PFSK-1 (cell line): ENCODE measurements at regions not wholly inside any gene's neighbourhood (a gene's known extent, or its start where the extent isn't known, plus 50 kb on each side); places are given as distances from the start of the nearest gene placed in this dataset.

ENCODE experiments used
- POLR2AphosphoS5 ChIP-seq: IDR thresholded peaks from 2 replicates; pipeline ENCODE4 v1.6.1; 2012; ENCODE audit warnings: low read depth, mild to moderate bottlenecking, control low read depth, low read length, moderate library complexity
- SIN3A ChIP-seq: IDR thresholded peaks from 2 replicates; pipeline ENCODE4 v1.6.1; 2012; ENCODE audit warnings: mild to moderate bottlenecking, low read length, moderate library complexity, borderline replicate concordance; ENCODE audit not compliant: insufficient read depth
- TAF1 ChIP-seq: IDR thresholded peaks from 2 replicates; pipeline ENCODE4 v1.6.1; 2012; ENCODE audit warnings: low read length, control low read depth, borderline replicate concordance; ENCODE audit not compliant: insufficient read depth
- TF ChIP-seq, protein P1 (sequence below), 2 experiments: IDR thresholded peaks; 2 replicates each; pipeline versions ENCODE4 v1.6.1 to v1.8.0; 2011 to 2012; ENCODE audit warnings: low read depth in 2 of 2, low read length in 2 of 2, control low read depth in 1 of 2, inconsistent platforms in 1 of 2, mild to moderate bottlenecking in 1 of 2, moderate library complexity in 1 of 2; ENCODE audit not compliant: insufficient read depth in 1 of 2

DNA sequence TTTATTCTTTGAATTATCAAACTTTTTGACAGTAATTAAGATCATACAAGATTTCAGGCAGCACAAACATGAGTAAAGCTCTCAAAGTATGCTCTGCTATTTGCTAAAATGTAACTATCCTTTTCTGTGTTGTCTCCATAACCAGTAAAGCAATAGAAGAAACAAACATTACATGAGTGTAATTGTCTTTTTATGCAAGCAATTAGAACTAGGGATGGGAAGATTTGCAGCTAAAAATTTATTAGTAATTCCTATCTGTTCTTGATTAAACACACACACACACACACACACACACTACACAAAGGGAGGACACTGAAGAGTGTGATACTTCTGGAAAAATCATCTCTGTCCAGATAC is 512.9 kb downstream of the FAT4 start:
- TF ChIP-seq TAF1 (no peak), SIN3A (no peak), POLR2AphosphoS5 (no peak)
- TF ChIP-seq, protein P1, sequence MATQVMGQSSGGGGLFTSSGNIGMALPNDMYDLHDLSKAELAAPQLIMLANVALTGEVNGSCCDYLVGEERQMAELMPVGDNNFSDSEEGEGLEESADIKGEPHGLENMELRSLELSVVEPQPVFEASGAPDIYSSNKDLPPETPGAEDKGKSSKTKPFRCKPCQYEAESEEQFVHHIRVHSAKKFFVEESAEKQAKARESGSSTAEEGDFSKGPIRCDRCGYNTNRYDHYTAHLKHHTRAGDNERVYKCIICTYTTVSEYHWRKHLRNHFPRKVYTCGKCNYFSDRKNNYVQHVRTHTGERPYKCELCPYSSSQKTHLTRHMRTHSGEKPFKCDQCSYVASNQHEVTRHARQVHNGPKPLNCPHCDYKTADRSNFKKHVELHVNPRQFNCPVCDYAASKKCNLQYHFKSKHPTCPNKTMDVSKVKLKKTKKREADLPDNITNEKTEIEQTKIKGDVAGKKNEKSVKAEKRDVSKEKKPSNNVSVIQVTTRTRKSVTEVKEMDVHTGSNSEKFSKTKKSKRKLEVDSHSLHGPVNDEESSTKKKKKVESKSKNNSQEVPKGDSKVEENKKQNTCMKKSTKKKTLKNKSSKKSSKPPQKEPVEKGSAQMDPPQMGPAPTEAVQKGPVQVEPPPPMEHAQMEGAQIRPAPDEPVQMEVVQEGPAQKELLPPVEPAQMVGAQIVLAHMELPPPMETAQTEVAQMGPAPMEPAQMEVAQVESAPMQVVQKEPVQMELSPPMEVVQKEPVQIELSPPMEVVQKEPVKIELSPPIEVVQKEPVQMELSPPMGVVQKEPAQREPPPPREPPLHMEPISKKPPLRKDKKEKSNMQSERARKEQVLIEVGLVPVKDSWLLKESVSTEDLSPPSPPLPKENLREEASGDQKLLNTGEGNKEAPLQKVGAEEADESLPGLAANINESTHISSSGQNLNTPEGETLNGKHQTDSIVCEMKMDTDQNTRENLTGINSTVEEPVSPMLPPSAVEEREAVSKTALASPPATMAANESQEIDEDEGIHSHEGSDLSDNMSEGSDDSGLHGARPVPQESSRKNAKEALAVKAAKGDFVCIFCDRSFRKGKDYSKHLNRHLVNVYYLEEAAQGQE (IDR thresholded peaks at IDR 0.05; ENCODE audit: insufficient read depth in 1 of 2, low read depth in 2 of 2, low read length in 2 of 2): no peak
